ENCODE measurements at regions not wholly inside any gene's neighbourhood (a gene's known extent, or its start where the extent isn't known, plus 50 kb on each side); places are given as distances from the start of the nearest gene placed in this dataset.

DNA sequence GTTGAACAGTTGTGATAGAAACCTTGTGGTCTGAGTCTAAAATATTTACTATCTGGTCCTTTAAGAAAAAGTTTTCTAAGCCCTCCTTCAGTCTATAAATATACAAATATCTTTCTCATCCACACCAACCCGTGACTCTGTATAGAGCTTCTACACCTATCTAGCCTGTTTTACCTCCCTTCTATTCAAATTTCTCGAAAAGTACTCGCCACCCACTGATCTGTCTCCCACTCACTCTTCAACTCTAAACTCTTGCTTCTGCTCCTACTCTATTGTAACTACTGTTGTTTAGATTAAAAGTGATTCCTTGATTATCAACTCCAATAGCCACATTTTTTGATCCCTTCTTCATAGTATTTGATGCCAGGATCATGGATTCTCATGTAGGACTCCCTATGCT lies 329.4 kb upstream of the MAN1A1 start:
- ChIA-PET CTCF (no interaction called here), POLR2A (ENCODE audit: unreplicated experiment) (no interaction called here)
- dilution Hi-C loops (cut with HindIII; ENCODE audit: low sequenced_read_pairs, unreplicated experiment) (no loop called here), intact Hi-C loops (cut with micrococcal nuclease) (no loop called here), in situ Hi-C loops (cut with MboI; ENCODE audit: low sequenced_read_pairs) (no loop called here)
- Histone ChIP-seq H3K9ac (ENCODE audit: low read depth, low read length) (no peak overlapping the region), H3K27ac (ENCODE audit: insufficient read depth, low read length) (no peak overlapping the region), H2AFZ (replicated peaks; ENCODE audit: low read length, poor library complexity) (no peak overlapping the region), H3K79me1 (ENCODE audit: low read depth in 1 of 2, low read length in 2 of 2) (no peaks in the 10 kb centered on the region), H2BK5ac (ENCODE audit: low read depth, low read length, poor library complexity, severe bottlenecking) (no peak overlapping the region), H3K4me3 (ENCODE audit: insufficient read depth, low read depth, low read length) (no peak overlapping the region), H3K36me3 (ENCODE audit: control insufficient read depth, insufficient read depth, low read length) (no peaks in the 10 kb centered on the region), H2AK5ac (ENCODE audit: low read depth, low read length) (no peak overlapping the region), H4K20me1 (ENCODE audit: insufficient read depth, low read length) (no peaks in the 10 kb centered on the region), H2BK20ac (ENCODE audit: low read depth, low read length) (no peak overlapping the region), H3K27me3 (ENCODE audit: control insufficient read depth, insufficient read depth, low read length) (no peaks in the 10 kb centered on the region), H4K91ac (ENCODE audit: insufficient read depth, low read depth, low read length) (no peak overlapping the region), H3K56ac (ENCODE audit: extremely low read depth, insufficient read depth, low read length) (no peak overlapping the region), H2AK9ac (replicated peaks; ENCODE audit: low read depth, low read length, poor library complexity) (no peak overlapping the region), H3K4ac (ENCODE audit: low read depth, low read length) (no peak overlapping the region), H3K23ac (ENCODE audit: low read depth, low read length) (no peak overlapping the region), H3K14ac (replicated peaks; ENCODE audit: low read depth, low read length) (no peak overlapping the region), H2BK120ac (ENCODE audit: low read depth, low read length) (no peak overlapping the region), H3K9me1 (ENCODE audit: insufficient read depth, low read length) (no peaks in the 10 kb centered on the region), H2BK15ac (ENCODE audit: low read depth, low read length) (no peak overlapping the region), H3K4me2 (ENCODE audit: low read depth, low read length) (no peak overlapping the region), H3K4me1 (ENCODE audit: control insufficient read depth, insufficient read depth, low read length) (no peaks in the 10 kb centered on the region), H4K8ac (ENCODE audit: low read depth in 2 of 2, low read length in 2 of 2) (no peak overlapping the region), H3K18ac (ENCODE audit: low read depth, low read length) (no peak overlapping the region), H4K5ac (ENCODE audit: low read depth, low read length) (no peak overlapping the region), H3K9me3 (ENCODE audit: control insufficient read depth, insufficient read depth, low read length) (no peaks in the 10 kb centered on the region)
- ATAC-seq (ENCODE audit: low read depth) (no peak), DNase-seq (no peak)
- no TSS peak for BruUV-seq (replicated peaks)
- no peak for TF ChIP-seq RAD21 (IDR thresholded peaks at IDR 0.05; ENCODE audit: low read length)
- no peak for TF ChIP-seq RCOR1 (IDR thresholded peaks at IDR 0.05; ENCODE audit: insufficient replicate concordance, low read length)
- TF ChIP-seq MXI1 (IDR thresholded peaks at IDR 0.05; ENCODE audit: borderline replicate concordance, low read depth, low read length), result no peak
- no peak for TF ChIP-seq MAZ (IDR thresholded peaks at IDR 0.05; ENCODE audit: borderline replicate concordance, low read depth, low read length)
- TF ChIP-seq FOS (IDR thresholded peaks at IDR 0.05; ENCODE audit: low read depth, low read length), result no peak
- TF ChIP-seq CEBPB (IDR thresholded peaks at IDR 0.05; ENCODE audit: low read depth, low read length), result no peak
- TF ChIP-seq CHD1 (IDR thresholded peaks at IDR 0.05; ENCODE audit: low read depth, low read length), result no peak
- TF ChIP-seq POLR2A (IDR thresholded peaks at IDR 0.05; ENCODE audit: low read depth, low read length), result no peak
- TF ChIP-seq NFE2L2 (IDR thresholded peaks at IDR 0.05; ENCODE audit: low read depth, low read length), result no peak
- no peak for TF ChIP-seq MAFK (IDR thresholded peaks at IDR 0.05; ENCODE audit: low read depth, low read length)
- TF ChIP-seq, protein P1, sequence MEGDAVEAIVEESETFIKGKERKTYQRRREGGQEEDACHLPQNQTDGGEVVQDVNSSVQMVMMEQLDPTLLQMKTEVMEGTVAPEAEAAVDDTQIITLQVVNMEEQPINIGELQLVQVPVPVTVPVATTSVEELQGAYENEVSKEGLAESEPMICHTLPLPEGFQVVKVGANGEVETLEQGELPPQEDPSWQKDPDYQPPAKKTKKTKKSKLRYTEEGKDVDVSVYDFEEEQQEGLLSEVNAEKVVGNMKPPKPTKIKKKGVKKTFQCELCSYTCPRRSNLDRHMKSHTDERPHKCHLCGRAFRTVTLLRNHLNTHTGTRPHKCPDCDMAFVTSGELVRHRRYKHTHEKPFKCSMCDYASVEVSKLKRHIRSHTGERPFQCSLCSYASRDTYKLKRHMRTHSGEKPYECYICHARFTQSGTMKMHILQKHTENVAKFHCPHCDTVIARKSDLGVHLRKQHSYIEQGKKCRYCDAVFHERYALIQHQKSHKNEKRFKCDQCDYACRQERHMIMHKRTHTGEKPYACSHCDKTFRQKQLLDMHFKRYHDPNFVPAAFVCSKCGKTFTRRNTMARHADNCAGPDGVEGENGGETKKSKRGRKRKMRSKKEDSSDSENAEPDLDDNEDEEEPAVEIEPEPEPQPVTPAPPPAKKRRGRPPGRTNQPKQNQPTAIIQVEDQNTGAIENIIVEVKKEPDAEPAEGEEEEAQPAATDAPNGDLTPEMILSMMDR (conservative IDR thresholded peaks at IDR 0.05; ENCODE audit: low read depth, low read length), result no peak
- TF ChIP-seq, protein P2, sequence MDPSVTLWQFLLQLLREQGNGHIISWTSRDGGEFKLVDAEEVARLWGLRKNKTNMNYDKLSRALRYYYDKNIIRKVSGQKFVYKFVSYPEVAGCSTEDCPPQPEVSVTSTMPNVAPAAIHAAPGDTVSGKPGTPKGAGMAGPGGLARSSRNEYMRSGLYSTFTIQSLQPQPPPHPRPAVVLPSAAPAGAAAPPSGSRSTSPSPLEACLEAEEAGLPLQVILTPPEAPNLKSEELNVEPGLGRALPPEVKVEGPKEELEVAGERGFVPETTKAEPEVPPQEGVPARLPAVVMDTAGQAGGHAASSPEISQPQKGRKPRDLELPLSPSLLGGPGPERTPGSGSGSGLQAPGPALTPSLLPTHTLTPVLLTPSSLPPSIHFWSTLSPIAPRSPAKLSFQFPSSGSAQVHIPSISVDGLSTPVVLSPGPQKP (IDR thresholded peaks at IDR 0.05; ENCODE audit: borderline replicate concordance, low read depth, low read length), result no peak
- TF ChIP-seq RFX5 (IDR thresholded peaks at IDR 0.05; ENCODE audit: low read depth, low read length), result no peak
- TF ChIP-seq SMC3 (IDR thresholded peaks at IDR 0.05; ENCODE audit: low read depth, low read length), result no peak
- 67% methylated on average over 1 of the region's 3 CpGs; no CpG with 5 or more reads in 1 of the 2 experiments for WGBS, 2 experiments (ENCODE audit: extremely low coverage in 2 of 2, insufficient read length in 1 of 2)

Measured in IMR-90 (cell line).